GM12872 (cell line): ENCODE measurements at regions not wholly inside any gene's neighbourhood (a gene's known extent, or its start where the extent isn't known, plus 50 kb on each side); places are given as distances from the start of the nearest gene placed in this dataset.
A peak's percentile ranks its signal among the peaks of the same experiment; 100 is the strongest.

ENCODE experiments used
- TF ChIP-seq, protein P1 (sequence below): IDR thresholded peaks from 3 replicates; pipeline ENCODE4 v1.5.1; 2011; ENCODE audit warnings: low read depth, mild to moderate bottlenecking, low read length, moderate library complexity; ENCODE audit not compliant: insufficient read depth

DNA sequence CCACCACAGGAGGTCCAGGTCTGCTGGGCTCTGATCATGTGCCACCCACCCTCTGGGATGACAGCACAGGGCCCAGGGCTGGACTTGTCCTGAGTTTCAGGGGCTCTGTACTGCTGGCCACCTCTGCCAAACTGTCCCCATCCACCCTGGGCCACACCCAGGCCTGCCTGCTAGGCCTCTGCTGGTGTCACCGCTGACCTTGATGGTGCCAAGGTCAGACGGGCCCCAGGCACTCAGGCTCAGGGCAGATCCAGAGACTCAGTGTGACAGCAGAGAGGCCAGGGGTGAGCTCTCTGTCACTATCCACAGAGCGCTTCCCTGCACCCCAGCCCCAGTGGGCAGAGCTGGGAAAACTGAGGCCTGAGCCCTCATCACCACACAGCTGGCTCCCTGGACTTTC is 75.6 kb downstream of the RMI2 start:
- TF ChIP-seq, protein P1, sequence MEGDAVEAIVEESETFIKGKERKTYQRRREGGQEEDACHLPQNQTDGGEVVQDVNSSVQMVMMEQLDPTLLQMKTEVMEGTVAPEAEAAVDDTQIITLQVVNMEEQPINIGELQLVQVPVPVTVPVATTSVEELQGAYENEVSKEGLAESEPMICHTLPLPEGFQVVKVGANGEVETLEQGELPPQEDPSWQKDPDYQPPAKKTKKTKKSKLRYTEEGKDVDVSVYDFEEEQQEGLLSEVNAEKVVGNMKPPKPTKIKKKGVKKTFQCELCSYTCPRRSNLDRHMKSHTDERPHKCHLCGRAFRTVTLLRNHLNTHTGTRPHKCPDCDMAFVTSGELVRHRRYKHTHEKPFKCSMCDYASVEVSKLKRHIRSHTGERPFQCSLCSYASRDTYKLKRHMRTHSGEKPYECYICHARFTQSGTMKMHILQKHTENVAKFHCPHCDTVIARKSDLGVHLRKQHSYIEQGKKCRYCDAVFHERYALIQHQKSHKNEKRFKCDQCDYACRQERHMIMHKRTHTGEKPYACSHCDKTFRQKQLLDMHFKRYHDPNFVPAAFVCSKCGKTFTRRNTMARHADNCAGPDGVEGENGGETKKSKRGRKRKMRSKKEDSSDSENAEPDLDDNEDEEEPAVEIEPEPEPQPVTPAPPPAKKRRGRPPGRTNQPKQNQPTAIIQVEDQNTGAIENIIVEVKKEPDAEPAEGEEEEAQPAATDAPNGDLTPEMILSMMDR: no peak

DNA sequence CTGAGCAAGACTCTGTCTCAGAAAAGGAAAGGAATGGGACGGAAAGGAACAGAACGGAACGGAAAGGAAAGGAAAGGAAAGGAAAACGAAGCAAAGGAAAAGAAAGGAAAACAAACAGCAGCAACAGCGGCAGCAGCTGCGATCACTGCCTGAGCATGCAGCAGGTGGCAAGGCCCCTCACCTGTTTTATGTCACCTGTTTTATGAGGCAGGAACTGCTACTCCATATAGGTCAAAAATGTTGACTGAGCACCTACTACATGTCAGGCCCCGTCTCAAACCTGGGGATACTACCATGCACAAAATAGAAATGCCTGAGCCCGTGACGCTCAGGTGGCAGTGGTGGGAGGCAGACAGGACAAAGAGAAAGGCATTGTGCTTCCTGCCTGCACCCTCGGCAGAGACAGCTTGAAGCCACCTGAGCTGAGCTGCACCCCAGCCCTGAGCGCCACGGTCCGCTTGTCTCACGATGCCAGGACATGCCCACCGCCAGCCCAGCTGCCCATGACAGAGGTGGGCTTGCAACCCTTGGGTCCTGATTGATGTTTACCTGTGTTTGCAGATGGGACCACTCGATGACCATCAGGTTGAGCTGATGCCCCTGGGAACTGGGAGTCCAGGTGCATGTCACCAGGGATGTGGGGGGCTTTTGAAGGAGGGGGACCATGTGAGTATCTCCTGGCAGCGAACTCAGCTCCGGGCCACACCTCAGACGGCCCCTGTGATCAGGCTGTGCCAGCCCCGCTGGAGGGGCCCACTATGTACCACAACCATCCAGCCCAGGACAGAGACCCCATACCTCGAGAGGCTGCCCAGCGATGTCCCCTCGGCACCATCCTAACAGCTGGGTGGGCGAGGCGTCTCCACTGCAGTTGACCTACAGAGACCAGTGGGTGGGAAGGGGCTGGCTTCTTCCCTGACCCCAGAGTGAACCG is 77.4 kb downstream of the RMI2 start:
- TF ChIP-seq, protein P1: no peak

DNA sequence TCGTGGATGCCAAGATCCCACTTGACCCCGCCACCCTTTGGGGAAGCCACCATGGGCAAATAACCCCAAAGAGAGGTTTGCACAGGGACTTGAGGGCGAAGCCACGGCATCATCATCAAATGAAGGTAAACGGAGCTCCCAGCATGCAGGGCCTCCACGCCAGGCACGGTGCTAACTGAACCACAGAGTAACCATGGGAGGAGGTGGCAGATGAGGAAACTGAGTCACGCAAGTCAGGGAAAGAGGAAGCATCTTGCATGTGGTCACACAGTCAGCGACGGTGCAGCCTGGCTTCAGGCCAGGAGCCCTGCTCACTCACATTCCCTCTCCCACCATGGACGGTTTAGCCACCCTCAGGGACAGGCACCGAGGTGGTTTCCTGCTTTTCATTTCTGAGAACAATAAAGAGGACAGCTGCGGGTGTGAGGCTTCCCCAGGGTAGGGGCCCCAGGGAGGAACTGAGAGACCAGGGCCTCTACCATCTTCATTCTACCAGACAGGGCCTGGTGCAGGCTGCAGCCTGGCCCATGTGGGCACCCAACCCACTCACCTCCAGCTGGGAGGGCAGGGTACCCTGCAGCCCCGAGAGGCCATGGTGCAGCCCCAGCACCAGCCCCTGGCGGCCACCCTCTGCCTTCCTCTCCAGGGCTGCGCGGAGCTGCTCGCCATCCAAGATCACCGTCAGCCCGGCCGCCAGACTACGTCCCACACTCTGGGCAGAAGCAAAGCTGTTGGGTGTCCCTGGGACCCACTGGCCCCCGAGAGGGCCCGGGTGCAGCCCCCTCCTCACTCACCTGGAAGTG is 78.3 kb downstream of the RMI2 start:
- TF ChIP-seq, protein P1: peak; percentile 23; the same call in 1 of the 3 replicates

DNA sequence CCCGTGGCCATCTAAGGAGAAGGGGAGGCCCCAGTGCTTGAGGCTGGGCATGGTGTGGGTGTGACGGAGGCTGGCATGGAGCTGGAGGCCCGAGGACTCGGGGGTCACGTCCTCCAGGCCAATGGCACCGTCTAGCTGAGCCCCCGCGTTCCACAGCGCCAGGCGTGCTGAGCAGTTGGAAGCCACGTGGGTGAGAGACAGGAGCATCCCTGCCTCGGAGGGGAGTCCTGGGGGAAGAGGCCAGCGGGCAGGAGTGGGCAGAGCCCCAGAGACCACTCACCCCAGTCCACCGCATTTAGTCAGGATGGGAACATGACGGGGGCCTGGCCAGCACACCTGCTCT is 78.8 kb downstream of the RMI2 start:
- TF ChIP-seq, protein P1: no peak

DNA sequence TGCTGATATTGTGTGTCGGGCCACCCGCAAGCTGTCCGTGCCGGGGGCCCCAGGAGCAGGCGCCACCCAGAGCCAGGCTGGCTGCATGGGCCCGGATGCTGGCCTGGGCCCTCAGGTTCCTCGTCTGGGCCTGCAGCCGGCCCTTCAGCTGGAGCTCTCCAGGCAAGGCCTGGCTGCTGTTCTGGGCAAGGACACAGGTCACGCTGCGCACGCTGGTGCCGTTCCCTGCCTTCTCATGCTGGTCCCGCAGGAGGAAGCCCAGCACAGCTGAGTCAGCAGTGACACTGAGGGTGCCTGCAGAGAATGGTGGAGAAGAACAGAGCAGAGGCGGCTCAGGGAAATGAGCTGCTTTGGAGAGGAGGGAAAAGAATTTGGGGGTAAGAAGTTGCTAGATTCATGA is 79.9 kb downstream of the RMI2 start:
- TF ChIP-seq, protein P1: no peak

DNA sequence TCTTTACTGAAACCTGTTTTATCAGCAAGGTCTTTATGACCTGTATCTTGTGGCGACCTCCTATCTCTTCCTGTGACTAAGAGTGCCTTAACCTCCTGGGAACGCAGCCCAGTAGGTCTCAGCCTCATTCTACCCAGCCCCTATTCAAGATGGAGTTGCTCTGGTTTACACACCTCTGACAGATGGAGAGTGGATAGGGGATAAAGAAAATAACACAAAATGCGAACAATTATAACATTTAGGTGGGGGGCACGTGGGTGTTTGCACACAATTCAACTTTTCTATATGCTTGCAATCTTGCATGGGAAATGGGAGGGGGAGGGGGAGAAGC is 83.3 kb downstream of the RMI2 start:
- TF ChIP-seq, protein P1: no peak

DNA sequence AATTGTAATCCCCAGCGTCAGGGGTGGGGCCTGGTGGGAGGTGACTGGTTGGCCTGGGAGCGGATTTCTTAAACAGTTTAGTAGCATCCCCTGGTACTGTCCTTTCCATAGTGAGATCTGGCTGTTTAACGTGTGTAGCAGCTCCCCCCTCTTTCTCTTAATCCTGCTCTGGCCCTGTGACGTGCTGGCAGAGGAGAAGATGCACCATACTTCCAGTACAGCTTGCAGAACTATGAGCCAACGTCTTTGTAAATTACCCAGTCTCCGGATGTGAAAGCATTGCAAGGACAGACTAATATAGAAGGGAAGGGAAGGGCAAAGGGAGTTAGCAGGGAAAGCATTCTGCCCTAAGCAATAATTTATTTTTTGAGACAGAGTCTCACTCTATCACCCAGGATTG is 83.9 kb downstream of the RMI2 start:
- TF ChIP-seq, protein P1: no peak
